H1 (cell line): ENCODE measurements at regions not wholly inside any gene's neighbourhood (a gene's known extent, or its start where the extent isn't known, plus 50 kb on each side); places are given as distances from the start of the nearest gene placed in this dataset.

ENCODE experiments used
- CTCF ChIA-PET: fragments of 300-600 bp; sonication (Branson Sonifier 250); formaldehyde crosslinking; loops from one replicate; lab custom pipeline; 2021; ENCODE audit not compliant: partially characterized antibody; lab: Charles Lee
- POLR2A ChIA-PET: fragments of 300-600 bp; sonication (Branson Sonifier 250); formaldehyde crosslinking; loops from one replicate; lab custom pipeline; 2021; ENCODE audit warnings: inconsistent platforms; ENCODE audit not compliant: partially characterized antibody; lab: Charles Lee
- DNase-seq, 2 experiments: peaks; one replicate each; pipeline versions ENCODE4 v3.0.0 to v3.0.0-alpha.2; 2010 to 2022; ENCODE audit warnings: low spot score in 2 of 2, low read depth in 1 of 2, mixed read lengths in 1 of 2
- FAIRE-seq: peaks from 2 replicates; lab custom pipeline; 2011; peaks lifted over from hg19 to GRCh38; lab: Jason Lieb, UNC
- H2AFZ ChIP-seq: 2 replicates; pipeline ENCODE4 v1.8.1; 2012; ENCODE audit warnings: low read length, inconsistent platforms
- H2AK5ac ChIP-seq: 2 replicates; pipeline ENCODE4 v1.6.1; 2013; ENCODE audit warnings: low read depth, low read length
- H2BK120ac ChIP-seq: replicated peaks from 2 replicates; pipeline ENCODE3; 2013; ENCODE audit warnings: low read depth, low read length, inconsistent platforms
- H2BK12ac ChIP-seq: 2 replicates; pipeline ENCODE4 v1.6.1; 2013; ENCODE audit warnings: low read depth, low read length
- H2BK15ac ChIP-seq: 2 replicates; pipeline ENCODE4 v1.6.1; 2013; ENCODE audit warnings: low read length
- H2BK20ac ChIP-seq: 2 replicates; pipeline ENCODE4 v1.6.1; 2013; ENCODE audit warnings: low read length
- H2BK5ac ChIP-seq: 2 replicates; pipeline ENCODE4 v1.6.1; 2013; ENCODE audit warnings: low read depth, low read length
- H3K14ac ChIP-seq: 2 replicates; pipeline ENCODE4 v1.6.1; 2013; ENCODE audit warnings: inconsistent platforms; ENCODE audit not compliant: insufficient read length
- H3K18ac ChIP-seq: 2 replicates; pipeline ENCODE4 v1.6.1; 2013; ENCODE audit warnings: low read length; ENCODE audit errors: extremely low read depth
- H3K23ac ChIP-seq: 2 replicates; pipeline ENCODE4 v1.6.1; 2013; ENCODE audit warnings: inconsistent platforms; ENCODE audit not compliant: insufficient read length
- H3K23me2 ChIP-seq: 2 replicates; pipeline ENCODE4 v1.6.1; 2013; ENCODE audit warnings: low read depth, low read length
- H3K27ac ChIP-seq: 2 replicates; pipeline ENCODE4 v1.6.1; 2011; ENCODE audit warnings: low read depth, low read length, inconsistent platforms
- H3K27me3 ChIP-seq, 4 experiments: replicated peaks in 1 of 4; 1 replicate in 1 of 4; 2 replicates in 3 of 4; pipeline versions ENCODE4 v1.6.1 to v1.8.1; 2011 to 2013; ENCODE audit warnings: low read length in 3 of 4, mild to moderate bottlenecking in 3 of 4, inconsistent platforms in 2 of 4, mixed read lengths in 2 of 4, moderate library complexity in 1 of 4; ENCODE audit not compliant: control insufficient read depth in 3 of 4, insufficient read depth in 3 of 4; ENCODE audit errors: extremely low read depth in 1 of 4
- H3K36me3 ChIP-seq, 4 experiments: 2 replicates each; pipeline versions ENCODE4 v1.6.1 to v1.8.1; 2011 to 2013; ENCODE audit warnings: mild to moderate bottlenecking in 4 of 4, low read length in 3 of 4, moderate library complexity in 2 of 4, control low read depth in 1 of 4, inconsistent platforms in 1 of 4; ENCODE audit not compliant: insufficient read depth in 4 of 4, control insufficient read depth in 2 of 4
- H3K4ac ChIP-seq: replicated peaks from 2 replicates; pipeline ENCODE3; 2013; ENCODE audit warnings: low read length, low read depth, mixed read lengths, inconsistent platforms; ENCODE audit not compliant: insufficient read length
- H3K4me1 ChIP-seq, 4 experiments: replicated peaks in 1 of 4; 1 replicate in 1 of 4; 2 replicates in 3 of 4; pipeline versions ENCODE4 v1.6.1 to v1.8.1; 2011 to 2013; ENCODE audit warnings: low read length in 3 of 4, inconsistent platforms in 2 of 4, mixed read lengths in 1 of 4; ENCODE audit not compliant: insufficient read depth in 4 of 4, control insufficient read depth in 3 of 4
- H3K4me2 ChIP-seq, 2 experiments: 2 replicates each; pipeline versions ENCODE4 v1.6.1 to v1.8.1; 2011 to 2013; ENCODE audit warnings: low read depth in 2 of 2, low read length in 2 of 2, control low read depth in 1 of 2, inconsistent platforms in 1 of 2, mild to moderate bottlenecking in 1 of 2; ENCODE audit not compliant: insufficient read depth in 1 of 2
- H3K4me3 ChIP-seq, 4 experiments: fragments of 200-600, 300-600 bp in 1 of 4; sonication (generic), shearing (Covaris generic), sonication (Bioruptor Twin) in 1 of 4; 2 replicates each; pipeline versions ENCODE4 v1.5.1 to v1.8.1; 2011 to 2016; ENCODE audit warnings: low read length in 4 of 4, low read depth in 3 of 4, control low read depth in 2 of 4, inconsistent platforms in 2 of 4, mild to moderate bottlenecking in 2 of 4, mixed read lengths in 1 of 4, moderate library complexity in 1 of 4; ENCODE audit not compliant: insufficient read depth in 2 of 4; ENCODE audit errors: extremely low read depth in 1 of 4
- H3K56ac ChIP-seq: replicated peaks from 2 replicates; pipeline ENCODE3; 2013; ENCODE audit warnings: low read depth, mild to moderate bottlenecking, mixed read lengths, low read length, inconsistent platforms; ENCODE audit not compliant: insufficient read length
- H3K79me1 ChIP-seq: 2 replicates; pipeline ENCODE4 v1.6.1; 2013; ENCODE audit warnings: low read depth, low read length, control low read depth
- H3K79me2 ChIP-seq, 2 experiments: 2 replicates each; pipeline versions ENCODE4 v1.6.1 to v1.8.1; 2012 to 2013; ENCODE audit warnings: low read length in 2 of 2, mild to moderate bottlenecking in 2 of 2, inconsistent platforms in 1 of 2; ENCODE audit not compliant: insufficient read depth in 2 of 2, control insufficient read depth in 1 of 2
- H3K9ac ChIP-seq, 4 experiments: replicated peaks in 1 of 4; 1 replicate in 1 of 4; 2 replicates in 3 of 4; pipeline versions ENCODE4 v1.6.1 to v1.8.1; 2011 to 2013; ENCODE audit warnings: low read depth in 3 of 4, low read length in 3 of 4, control low read depth in 2 of 4, mild to moderate bottlenecking in 2 of 4, moderate library complexity in 2 of 4, inconsistent platforms in 1 of 4; ENCODE audit errors: extremely low read depth in 1 of 4
- H3K9me3 ChIP-seq, 2 experiments: 2 replicates each; pipeline versions ENCODE4 v1.6.1 to v1.8.1; 2012 to 2013; ENCODE audit warnings: mild to moderate bottlenecking in 2 of 2, moderate library complexity in 2 of 2, control low read depth in 1 of 2, inconsistent platforms in 1 of 2, low read depth in 1 of 2, low read length in 1 of 2, mixed read lengths in 1 of 2; ENCODE audit not compliant: insufficient read depth in 2 of 2
- H4K20me1 ChIP-seq, 2 experiments: replicated peaks in 1 of 2; 2 replicates each; pipeline versions ENCODE3 to v1.8.1; 2011 to 2013; ENCODE audit warnings: inconsistent platforms in 2 of 2, low read length in 2 of 2, mild to moderate bottlenecking in 1 of 2; ENCODE audit not compliant: insufficient read depth in 2 of 2, control insufficient read depth in 1 of 2
- H4K5ac ChIP-seq: 2 replicates; pipeline ENCODE4 v1.6.1; 2013; ENCODE audit warnings: low read length, low read depth, mixed read lengths, inconsistent platforms; ENCODE audit not compliant: insufficient read length
- H4K8ac ChIP-seq: 2 replicates; pipeline ENCODE4 v1.8.0; 2013; ENCODE audit warnings: mild to moderate bottlenecking, moderate library complexity, low read length, inconsistent platforms; ENCODE audit not compliant: insufficient read depth; ENCODE audit errors: extremely low read depth
- H4K91ac ChIP-seq: replicated peaks from 2 replicates; pipeline ENCODE3; 2013; ENCODE audit warnings: low read length, mixed read lengths, inconsistent platforms; ENCODE audit not compliant: insufficient read length
- CBX8 ChIP-seq: fragments of 300-800, 300-1000 bp; sonication (generic); IDR thresholded peaks from 2 replicates; pipeline ENCODE4 v1.7.1; 2016; ENCODE audit warnings: low read depth, low read length, borderline replicate concordance
- CHD2 ChIP-seq: IDR thresholded peaks from 2 replicates; pipeline ENCODE4 v1.6.1; 2012; ENCODE audit warnings: low read length, improper control_type of control experiment
- CREB1 ChIP-seq: IDR thresholded peaks from 2 replicates; pipeline ENCODE4 v1.6.1; 2012; ENCODE audit warnings: inconsistent platforms
- E2F6 ChIP-seq: IDR thresholded peaks from 2 replicates; pipeline ENCODE4 v1.6.1; 2012; ENCODE audit warnings: inconsistent platforms
- EP300 ChIP-seq, 2 experiments: IDR thresholded peaks; 1 replicate in 1 of 2; 2 replicates in 1 of 2; pipeline ENCODE4 v1.6.1; 2011 to 2012; ENCODE audit warnings: low read depth in 2 of 2, low read length in 2 of 2, mild to moderate bottlenecking in 2 of 2, borderline replicate concordance in 1 of 2, inconsistent platforms in 1 of 2, moderate library complexity in 1 of 2
- GABPA ChIP-seq: IDR thresholded peaks from 2 replicates; pipeline ENCODE4 v1.6.1; 2011; ENCODE audit warnings: mild to moderate bottlenecking, low read length, moderate library complexity, borderline replicate concordance; ENCODE audit not compliant: insufficient read depth
- JUND ChIP-seq: IDR thresholded peaks from 2 replicates; pipeline ENCODE4 v1.6.1; 2011; ENCODE audit warnings: mild to moderate bottlenecking, improper control_type of control experiment, low read length
- POU5F1 ChIP-seq: IDR thresholded peaks from 2 replicates; pipeline ENCODE4 v1.6.1; 2011; ENCODE audit warnings: low read depth, mild to moderate bottlenecking, low read length, moderate library complexity
- RAD21 ChIP-seq, 2 experiments: IDR thresholded peaks in 1 of 2; conservative IDR thresholded peaks in 1 of 2; 2 replicates each; pipeline ENCODE4 v1.6.1; 2011; ENCODE audit warnings: low read depth in 2 of 2, low read length in 2 of 2, improper control_type of control experiment in 1 of 2, inconsistent platforms in 1 of 2, mild to moderate bottlenecking in 1 of 2, moderate library complexity in 1 of 2
- RNF2 ChIP-seq: fragments of 200-900, 300-1000 bp; sonication (generic); IDR thresholded peaks from 2 replicates; pipeline ENCODE4 v1.7.1; 2016; ENCODE audit warnings: borderline replicate concordance, low read depth, mild to moderate bottlenecking, antibody characterized with exemption, low read length; ENCODE audit not compliant: poor library complexity, severe bottlenecking; ENCODE audit errors: missing control alignments
- RXRA ChIP-seq: IDR thresholded peaks from 2 replicates; pipeline ENCODE4 v1.6.1; 2011; ENCODE audit warnings: low read depth, mild to moderate bottlenecking, low read length, moderate library complexity; ENCODE audit not compliant: insufficient read depth
- SRF ChIP-seq: IDR thresholded peaks from 2 replicates; pipeline ENCODE4 v1.6.1; 2011; ENCODE audit warnings: mild to moderate bottlenecking, low read depth, low read length, moderate library complexity
- TCF12 ChIP-seq: IDR thresholded peaks from 2 replicates; pipeline ENCODE4 v1.6.1; 2011; ENCODE audit warnings: low read depth, mild to moderate bottlenecking, low read length
- TEAD4 ChIP-seq: IDR thresholded peaks from 2 replicates; pipeline ENCODE4 v1.6.1; 2012; ENCODE audit warnings: low read depth, low read length, inconsistent platforms, mixed read lengths
- WGBS, 2 experiments: shearing (Covaris generic) in 1 of 2; methylation state at CpG; one replicate each; pipeline versions ENCODE4 v1.1.6 to v1.1.7; 2013 to 2015; ENCODE audit warnings: low lambda C conversion rate in 2 of 2, mixed read lengths in 2 of 2, inconsistent platforms in 1 of 2, low coverage in 1 of 2, missing lambda C conversion rate in 1 of 2; ENCODE audit not compliant: insufficient replicate concordance in 2 of 2, insufficient coverage in 1 of 2, insufficient read length in 1 of 2; ENCODE audit errors: extremely low coverage in 1 of 2, missing lambda C conversion rate in 1 of 2; 5-methylcytosine and 5-hydroxymethylcytosine counted together

GRCh38 chr7:84675633-84676034, 481.0 kb upstream of the SEMA3A start:
- Histone ChIP-seq H2BK12ac (no peak overlapping the region), H2BK5ac (no peak overlapping the region), H2BK15ac (no peak overlapping the region), H3K9me3 (no peaks in the 10 kb centered on the region), H3K27me3 (no peaks in the 10 kb centered on the region), H3K4ac (no peak overlapping the region), H4K5ac (no peak overlapping the region), H3K23me2 (no peaks in the 10 kb centered on the region), H3K4me2 (no peak overlapping the region), H3K79me1 (no peaks in the 10 kb centered on the region), H2BK20ac (no peak overlapping the region), H3K79me2 (no peaks in the 10 kb centered on the region), H2BK120ac (no peak overlapping the region), H3K36me3 (no peaks in the 10 kb centered on the region), H3K4me1 (peaks cover 0 to 3% (median 0%) of the 10 kb centered on the region in 4 experiments; a peak in 1 of 7 replicates), H3K27ac (no peak overlapping the region), H4K91ac (no peak overlapping the region), H2AK5ac (no peak overlapping the region), H4K8ac (no peak overlapping the region), H3K23ac (no peak overlapping the region), H3K4me3 (no peak overlapping the region), H3K14ac (no peak overlapping the region), H3K56ac (no peak overlapping the region), H4K20me1 (no peaks in the 10 kb centered on the region), H3K9ac (no peak overlapping the region), H3K18ac (no peak overlapping the region), H2AFZ (0 out of 2 replicates have a peak overlapping the region, but pooled peaks have one; percentile 45)
- TF ChIP-seq TCF12 = no peak
- TF ChIP-seq RAD21 (IDR thresholded peaks at IDR 0.05 in 1 of 2, conservative IDR thresholded peaks at IDR 0.05 in 1 of 2; ENCODE audit: low read depth in 2 of 2, low read length in 2 of 2) = no peak
- TF ChIP-seq CREB1 = no peak
- no peak for TF ChIP-seq JUND
- no peak for TF ChIP-seq RNF2
- TF ChIP-seq E2F6 = no peak
- no peak for TF ChIP-seq TEAD4
- no peak for TF ChIP-seq SRF
- no peak for TF ChIP-seq EP300 (IDR thresholded peaks at IDR 0.05; ENCODE audit: borderline replicate concordance in 1 of 2, low read depth in 2 of 2, low read length in 2 of 2)
- no peak for TF ChIP-seq GABPA
- no peak for TF ChIP-seq RXRA
- TF ChIP-seq CHD2 = no peak
- TF ChIP-seq POU5F1 = no peak
- TF ChIP-seq CBX8 = no peak
- ChIA-PET CTCF (no interaction called here), POLR2A (no interaction called here)
- WGBS, 2 experiments = 94% methylated on average over 4 of the region's 4 CpGs; no CpG with 5 or more reads in 1 of the 2 experiments
- DNase-seq (no peak), FAIRE-seq (no peak)
